HL-60 (cell line): ENCODE measurements at regions not wholly inside any gene's neighbourhood (a gene's known extent, or its start where the extent isn't known, plus 50 kb on each side); places are given as distances from the start of the nearest gene placed in this dataset.

ENCODE experiments used
- DNase-seq, 2 experiments: peaks; one replicate each; pipeline ENCODE4 v3.0.0-alpha.2; 2010 to 2020; ENCODE audit warnings: low read depth in 1 of 2, low spot score in 1 of 2
- H3K27ac ChIP-seq: fragments of 250-450 bp; sonication (Bioruptor Pico); replicated peaks from 2 replicates; pipeline ENCODE4 v1.5.1; 2020; ENCODE audit warnings: mild to moderate bottlenecking, moderate library complexity
- H3K27me3 ChIP-seq: fragments of 250-450 bp; sonication (Bioruptor Pico); 2 replicates; pipeline ENCODE4 v1.5.1; 2021; ENCODE audit warnings: mild to moderate bottlenecking, moderate library complexity; ENCODE audit not compliant: insufficient read depth, poor library complexity, severe bottlenecking
- H3K4me3 ChIP-seq: replicated peaks from 2 replicates; pipeline ENCODE4 v1.5.1; 2011; ENCODE audit warnings: mild to moderate bottlenecking, control low read depth, low read length; ENCODE audit not compliant: insufficient read depth
- GABPA ChIP-seq: IDR thresholded peaks from 2 replicates; pipeline ENCODE4 v1.6.1; 2012; ENCODE audit warnings: low read depth
- POLR2AphosphoS5 ChIP-seq: IDR thresholded peaks from 2 replicates; pipeline ENCODE4 v1.6.1; 2012; ENCODE audit warnings: low read depth
- SPI1 ChIP-seq: IDR thresholded peaks from 2 replicates; pipeline ENCODE4 v1.6.1; 2012; ENCODE audit warnings: low read depth, mild to moderate bottlenecking, borderline replicate concordance
- TF ChIP-seq, protein P1 (sequence below): IDR thresholded peaks from one replicate; pipeline ENCODE4 v1.5.1; 2011; ENCODE audit warnings: low read length, control low read depth, inconsistent platforms; ENCODE audit not compliant: insufficient read depth
- TF ChIP-seq, protein P2 (sequence below): IDR thresholded peaks from 2 replicates; pipeline ENCODE4 v1.6.1; 2012; ENCODE audit warnings: low read depth; ENCODE audit not compliant: insufficient replicate concordance

GRCh38 chr10:52459097-52459496, 145.0 kb downstream of the DKK1 start:
- no peak overlapping the region for H3K4me3 ChIP-seq
- no peak overlapping the region for H3K27ac ChIP-seq
- DNase-seq = no peak
- no peaks in the 10 kb centered on the region for H3K27me3 ChIP-seq
- TF ChIP-seq, protein P1, sequence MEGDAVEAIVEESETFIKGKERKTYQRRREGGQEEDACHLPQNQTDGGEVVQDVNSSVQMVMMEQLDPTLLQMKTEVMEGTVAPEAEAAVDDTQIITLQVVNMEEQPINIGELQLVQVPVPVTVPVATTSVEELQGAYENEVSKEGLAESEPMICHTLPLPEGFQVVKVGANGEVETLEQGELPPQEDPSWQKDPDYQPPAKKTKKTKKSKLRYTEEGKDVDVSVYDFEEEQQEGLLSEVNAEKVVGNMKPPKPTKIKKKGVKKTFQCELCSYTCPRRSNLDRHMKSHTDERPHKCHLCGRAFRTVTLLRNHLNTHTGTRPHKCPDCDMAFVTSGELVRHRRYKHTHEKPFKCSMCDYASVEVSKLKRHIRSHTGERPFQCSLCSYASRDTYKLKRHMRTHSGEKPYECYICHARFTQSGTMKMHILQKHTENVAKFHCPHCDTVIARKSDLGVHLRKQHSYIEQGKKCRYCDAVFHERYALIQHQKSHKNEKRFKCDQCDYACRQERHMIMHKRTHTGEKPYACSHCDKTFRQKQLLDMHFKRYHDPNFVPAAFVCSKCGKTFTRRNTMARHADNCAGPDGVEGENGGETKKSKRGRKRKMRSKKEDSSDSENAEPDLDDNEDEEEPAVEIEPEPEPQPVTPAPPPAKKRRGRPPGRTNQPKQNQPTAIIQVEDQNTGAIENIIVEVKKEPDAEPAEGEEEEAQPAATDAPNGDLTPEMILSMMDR = no peak
- TF ChIP-seq POLR2AphosphoS5 (no peak), GABPA (no peak), SPI1 (no peak)
- TF ChIP-seq, protein P2, sequence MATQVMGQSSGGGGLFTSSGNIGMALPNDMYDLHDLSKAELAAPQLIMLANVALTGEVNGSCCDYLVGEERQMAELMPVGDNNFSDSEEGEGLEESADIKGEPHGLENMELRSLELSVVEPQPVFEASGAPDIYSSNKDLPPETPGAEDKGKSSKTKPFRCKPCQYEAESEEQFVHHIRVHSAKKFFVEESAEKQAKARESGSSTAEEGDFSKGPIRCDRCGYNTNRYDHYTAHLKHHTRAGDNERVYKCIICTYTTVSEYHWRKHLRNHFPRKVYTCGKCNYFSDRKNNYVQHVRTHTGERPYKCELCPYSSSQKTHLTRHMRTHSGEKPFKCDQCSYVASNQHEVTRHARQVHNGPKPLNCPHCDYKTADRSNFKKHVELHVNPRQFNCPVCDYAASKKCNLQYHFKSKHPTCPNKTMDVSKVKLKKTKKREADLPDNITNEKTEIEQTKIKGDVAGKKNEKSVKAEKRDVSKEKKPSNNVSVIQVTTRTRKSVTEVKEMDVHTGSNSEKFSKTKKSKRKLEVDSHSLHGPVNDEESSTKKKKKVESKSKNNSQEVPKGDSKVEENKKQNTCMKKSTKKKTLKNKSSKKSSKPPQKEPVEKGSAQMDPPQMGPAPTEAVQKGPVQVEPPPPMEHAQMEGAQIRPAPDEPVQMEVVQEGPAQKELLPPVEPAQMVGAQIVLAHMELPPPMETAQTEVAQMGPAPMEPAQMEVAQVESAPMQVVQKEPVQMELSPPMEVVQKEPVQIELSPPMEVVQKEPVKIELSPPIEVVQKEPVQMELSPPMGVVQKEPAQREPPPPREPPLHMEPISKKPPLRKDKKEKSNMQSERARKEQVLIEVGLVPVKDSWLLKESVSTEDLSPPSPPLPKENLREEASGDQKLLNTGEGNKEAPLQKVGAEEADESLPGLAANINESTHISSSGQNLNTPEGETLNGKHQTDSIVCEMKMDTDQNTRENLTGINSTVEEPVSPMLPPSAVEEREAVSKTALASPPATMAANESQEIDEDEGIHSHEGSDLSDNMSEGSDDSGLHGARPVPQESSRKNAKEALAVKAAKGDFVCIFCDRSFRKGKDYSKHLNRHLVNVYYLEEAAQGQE = no peak

DNA sequence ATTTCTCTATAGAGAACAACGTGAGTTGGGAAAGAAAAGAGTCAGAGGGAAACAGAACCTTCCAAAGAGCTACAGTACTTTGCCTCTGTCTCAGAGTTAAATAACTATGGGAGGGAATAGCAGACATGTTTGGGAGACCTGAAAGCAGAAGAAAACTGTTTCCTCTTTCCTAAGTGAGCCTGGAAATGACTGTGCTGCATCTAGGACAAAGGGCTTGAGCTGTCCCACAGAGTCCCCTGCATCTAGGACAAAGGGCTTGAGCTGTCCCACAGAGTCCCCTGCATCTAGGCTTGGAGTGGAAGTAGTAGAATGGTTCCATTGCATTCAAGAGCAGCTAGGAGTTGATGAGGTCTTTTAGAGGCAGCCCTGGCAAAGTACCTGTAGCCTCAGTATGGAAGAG, 149.7 kb downstream of the DKK1 start:
- Histone ChIP-seq H3K27ac (no peak overlapping the region), H3K4me3 (no peak overlapping the region), H3K27me3 (no peaks in the 10 kb centered on the region)
- no peak for DNase-seq
- TF ChIP-seq SPI1 (no peak), POLR2AphosphoS5 (no peak), GABPA (no peak)
- TF ChIP-seq, protein P2 = no peak
- TF ChIP-seq, protein P1 = no peak

- Histone ChIP-seq H3K27ac (no peak overlapping the region), H3K27me3 (no peaks in the 10 kb centered on the region), H3K4me3 (no peak overlapping the region)
- TF ChIP-seq GABPA (no peak), POLR2AphosphoS5 (no peak), SPI1 (no peak)
- TF ChIP-seq, protein P1 = no peak
- TF ChIP-seq, protein P2 = no peak
- no peak for DNase-seq
These were observed 150.5 kb downstream of the DKK1 start for GRCh38 chr10:52464368-52465124.
